Lower leg skin (tissue), 4 donors: ENCODE measurements at regions not wholly inside any gene's neighbourhood (a gene's known extent, or its start where the extent isn't known, plus 50 kb on each side); places are given as distances from the start of the nearest gene placed in this dataset.

ENCODE experiments used
- DNase-seq, 2 donors: peaks; one replicate each; pipeline ENCODE4 v3.0.0-alpha.2; 2019; ENCODE audit warnings: low spot score in 2 of 2
- H3K4me3 ChIP-seq: fragments of 200-600 bp; sonication (generic); 2 replicates; pipeline ENCODE4 v1.5.1; 2017; ENCODE audit warnings: mild to moderate bottlenecking, low read depth; ENCODE audit not compliant: poor library complexity, severe bottlenecking
- CTCF ChIP-seq, 3 donors: fragments of 450-650 bp; IDR thresholded peaks; one replicate each; pipeline ENCODE4 v1.5.1; 2016; ENCODE audit warnings: antibody characterized with exemption in 3 of 3, mild to moderate bottlenecking in 3 of 3, moderate library complexity in 2 of 3
- POLR2A ChIP-seq, 2 donors: fragments of 450-650 bp; IDR thresholded peaks; one replicate each; pipeline ENCODE4 v1.6.1; 2016 to 2017; ENCODE audit warnings: antibody characterized with exemption in 2 of 2, mild to moderate bottlenecking in 1 of 2, moderate library complexity in 1 of 2
- WGBS, 2 donors: methylation state at CpG; one replicate each; pipeline ENCODE4 v1.1.5; 2018; 5-methylcytosine and 5-hydroxymethylcytosine counted together
- intact Hi-C: fragments of 100-400 bp; cut with DNase I; formaldehyde crosslinking; loops from one replicate; pipeline ENCODE4 v1.15.0; 2023; ENCODE audit warnings: low total_unique reads

DNA sequence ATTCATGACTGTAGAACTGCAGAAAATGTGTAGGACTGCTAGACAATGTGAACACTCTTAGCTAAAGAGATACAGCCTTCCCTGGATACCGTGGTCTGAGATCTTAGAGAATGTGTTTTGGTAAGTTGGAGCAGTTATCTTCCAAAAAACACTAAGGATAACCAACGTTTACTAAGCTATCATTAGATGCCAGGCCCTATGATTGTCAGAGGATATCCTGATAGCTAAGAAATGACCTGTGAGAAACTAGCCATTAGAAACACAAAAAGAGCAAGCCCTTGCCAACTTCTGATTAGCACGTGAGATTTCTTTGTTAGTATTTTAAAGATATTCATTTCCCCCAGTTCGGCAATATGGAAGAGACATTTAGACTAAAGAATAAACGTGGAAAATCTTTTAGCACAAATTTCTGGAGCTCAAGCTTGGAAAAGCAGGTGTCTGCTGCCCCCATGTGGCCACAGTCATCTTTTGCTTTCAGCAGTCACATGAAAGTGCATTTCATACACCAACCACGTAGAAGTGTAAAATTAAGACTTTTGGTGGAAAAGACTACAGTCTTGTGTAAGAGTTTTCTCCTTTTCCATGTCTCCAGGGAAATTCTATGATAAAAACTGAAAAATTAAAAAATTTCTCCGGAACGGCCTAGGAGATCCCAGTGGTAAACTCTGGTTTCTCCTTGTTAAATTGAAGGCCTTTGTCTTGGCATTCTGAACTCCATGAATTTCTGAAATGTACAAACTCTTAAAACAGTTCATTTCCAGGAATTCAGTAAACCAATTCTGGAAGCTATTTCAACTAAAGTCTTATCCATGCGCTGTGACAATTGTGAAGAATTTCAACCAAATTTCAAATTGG lies 136.4 kb downstream of the ZNF674 start:
- 15 to 21% methylated on average over 9 of the region's 9 CpGs for WGBS, 2 donors
- no peak for TF ChIP-seq CTCF (IDR thresholded peaks at IDR 0.05)
- no peak for TF ChIP-seq POLR2A (IDR thresholded peaks at IDR 0.05)
- intact Hi-C loops: no loop called here
- peak; percentile 43 to 92 for DNase-seq
- H3K4me3 ChIP-seq: no peak overlapping the region

- intact Hi-C loops: no loop called here
- DNase-seq: no peak
- WGBS, 2 donors: 39 to 57% methylated on average over 2 of the region's 2 CpGs
- no peak overlapping the region for H3K4me3 ChIP-seq
- TF ChIP-seq POLR2A (IDR thresholded peaks at IDR 0.05) (no peak), CTCF (IDR thresholded peaks at IDR 0.05) (no peak)
These were observed 137.5 kb downstream of the ZNF674 start for GRCh38 chrX:46407753-46408130.

DNA sequence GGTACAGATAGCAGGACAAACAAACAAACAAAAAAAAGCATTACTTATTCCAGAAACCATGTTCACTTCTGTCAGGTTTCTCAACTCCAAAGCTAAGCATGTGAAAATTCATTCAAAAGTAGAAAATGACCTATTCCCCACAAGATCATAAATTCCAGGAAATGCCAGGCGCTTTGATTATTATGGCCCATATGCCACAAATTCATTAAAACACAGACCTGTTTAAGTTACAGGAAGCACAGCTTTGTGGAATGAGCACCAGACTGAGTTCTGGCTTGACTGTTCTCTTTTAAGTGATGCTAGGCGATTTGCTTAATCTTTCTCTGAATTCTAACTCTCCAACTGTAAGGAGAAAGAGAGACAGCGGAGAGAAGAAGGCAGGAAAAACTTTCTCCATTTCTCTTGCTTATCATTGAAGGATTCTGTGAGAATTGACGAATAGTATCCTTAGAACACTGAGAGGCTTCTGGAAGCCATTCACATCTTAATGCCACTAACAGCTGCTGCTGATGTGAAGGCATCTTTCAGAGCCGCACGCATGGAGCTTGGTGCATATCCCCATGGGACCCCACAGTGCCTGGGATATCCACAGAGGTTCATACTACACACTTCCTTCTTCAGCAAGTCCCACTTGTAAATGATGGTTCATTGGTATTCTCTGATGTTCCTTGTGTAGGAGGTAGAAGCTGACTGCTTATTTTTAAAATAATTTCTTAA lies 138.0 kb downstream of the ZNF674 start:
- intact Hi-C loops: no loop called here
- no peak for DNase-seq
- TF ChIP-seq CTCF (IDR thresholded peaks at IDR 0.05) (no peak), POLR2A (IDR thresholded peaks at IDR 0.05) (no peak)
- no peak overlapping the region for H3K4me3 ChIP-seq
- 74 to 79% methylated on average over 6 of the region's 6 CpGs for WGBS, 2 donors

DNA sequence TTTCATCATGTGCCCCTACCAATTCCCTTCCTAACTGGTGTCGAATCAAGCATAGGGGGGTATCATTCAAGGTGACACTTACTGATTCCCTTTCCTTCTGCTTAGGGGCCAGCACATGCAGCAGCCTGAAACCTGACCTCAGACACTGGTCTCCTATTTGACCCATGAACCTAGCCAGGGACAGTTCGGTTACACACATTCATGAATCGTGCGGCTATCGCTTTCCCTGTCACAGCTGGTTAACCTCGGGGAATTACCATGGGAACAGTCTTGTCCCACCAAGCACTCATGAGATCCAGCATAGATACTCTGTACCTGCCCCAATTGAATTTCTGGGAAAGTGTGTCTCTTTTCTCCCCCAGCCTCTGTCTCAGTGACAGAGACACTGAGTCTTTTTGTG lies 140.4 kb downstream of the ZNF674 start:
- TF ChIP-seq CTCF (IDR thresholded peaks at IDR 0.05): no peak
- no peak for TF ChIP-seq POLR2A (IDR thresholded peaks at IDR 0.05)
- 93 to 99% methylated on average over 6 of the region's 6 CpGs for WGBS, 2 donors
- no peak for DNase-seq
- H3K4me3 ChIP-seq: no peak overlapping the region
- intact Hi-C loops: no loop called here

DNA sequence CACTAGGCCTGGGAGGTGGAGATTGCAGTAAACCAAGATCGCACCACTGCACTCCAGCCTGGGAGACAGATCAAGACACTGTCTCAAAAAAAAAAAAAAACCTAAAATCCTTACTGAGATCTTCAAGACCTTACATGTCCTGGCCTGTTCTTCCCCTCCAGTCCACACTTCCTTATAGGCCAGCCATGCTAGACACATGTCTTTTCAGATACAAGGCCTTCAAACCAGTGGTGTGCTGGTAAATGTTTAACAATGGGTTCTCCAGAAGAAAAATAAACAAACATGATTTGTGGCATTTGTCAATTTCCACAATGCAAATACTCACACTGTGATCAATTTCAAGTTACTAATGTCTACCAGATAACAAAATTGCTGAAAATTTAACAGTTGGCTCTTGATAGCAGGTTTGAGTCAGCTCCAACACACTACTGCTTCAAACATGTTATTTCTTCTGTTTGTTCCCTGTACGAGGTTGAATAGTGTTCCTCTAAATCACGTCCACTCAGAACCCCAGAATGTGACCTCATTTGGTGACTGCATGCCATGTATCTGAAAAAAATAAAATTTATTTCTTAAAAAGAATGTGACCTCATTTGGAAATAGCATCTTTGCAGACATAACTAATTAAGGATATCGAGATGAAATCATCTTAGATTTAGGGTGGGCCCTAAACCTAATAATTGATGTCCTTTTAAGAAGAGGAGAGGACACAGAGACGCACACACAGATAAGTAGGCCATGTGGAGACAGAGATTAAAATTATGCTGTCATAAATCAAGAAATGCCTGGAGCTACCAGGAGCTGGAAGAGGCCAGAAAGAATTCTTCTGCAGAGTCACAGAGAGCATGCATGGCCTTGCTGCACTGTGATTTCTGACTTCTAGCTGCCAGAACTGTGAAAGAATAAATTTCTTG lies 144.4 kb downstream of the ZNF674 start:
- no peak for DNase-seq
- intact Hi-C loops: no loop called here
- TF ChIP-seq CTCF (IDR thresholded peaks at IDR 0.05): no peak
- TF ChIP-seq POLR2A (IDR thresholded peaks at IDR 0.05): no peak
- no peak overlapping the region for H3K4me3 ChIP-seq
- 44 to 56% methylated on average over 5 of the region's 5 CpGs for WGBS, 2 donors
